ENCODE measurements at regions not wholly inside any gene's neighbourhood (a gene's known extent, or its start where the extent isn't known, plus 50 kb on each side); places are given as distances from the start of the nearest gene placed in this dataset.
A peak's percentile ranks its signal among the peaks of the same experiment; 100 is the strongest.

DNA sequence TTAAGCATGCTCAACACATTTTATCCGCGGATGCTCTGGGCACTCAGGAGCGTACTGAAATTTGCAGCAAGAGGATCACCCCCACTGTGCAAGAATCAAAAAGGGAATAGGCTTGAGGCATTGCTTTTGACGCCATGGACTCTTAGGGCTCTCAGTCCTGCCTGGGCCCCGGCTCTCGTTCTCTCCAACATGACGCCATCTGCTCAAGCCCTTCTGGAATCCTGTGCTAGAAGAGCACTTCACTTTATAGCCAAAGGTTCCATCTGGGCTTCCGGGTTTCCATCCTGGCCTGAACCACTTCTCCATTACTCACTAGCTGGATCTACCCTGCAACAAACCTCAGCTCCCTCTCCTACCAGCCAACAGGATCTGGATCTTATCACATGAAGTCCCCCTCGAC lies 105.3 kb downstream of the FOXF2 start:
- 78 to 91% (median 82%) methylated on average over 9 of the region's 9 CpGs for WGBS, 4 donors
- Histone ChIP-seq H3K9me3 (replicated peaks in 1 of 3) (no peaks in the 10 kb centered on the region), H3K27ac (no peak overlapping the region), H3K36me3 (replicated peaks in 1 of 2) (no peaks in the 10 kb centered on the region), H3K27me3 (no peaks in the 10 kb centered on the region), H3K4me3 (no peak overlapping the region), H3K4me1 (replicated peaks in 1 of 2) (no peaks in the 10 kb centered on the region)
- DNase-seq, result no peak
- intact Hi-C loops (cut with DNase I), result no loop called here
- TF ChIP-seq, protein P1, sequence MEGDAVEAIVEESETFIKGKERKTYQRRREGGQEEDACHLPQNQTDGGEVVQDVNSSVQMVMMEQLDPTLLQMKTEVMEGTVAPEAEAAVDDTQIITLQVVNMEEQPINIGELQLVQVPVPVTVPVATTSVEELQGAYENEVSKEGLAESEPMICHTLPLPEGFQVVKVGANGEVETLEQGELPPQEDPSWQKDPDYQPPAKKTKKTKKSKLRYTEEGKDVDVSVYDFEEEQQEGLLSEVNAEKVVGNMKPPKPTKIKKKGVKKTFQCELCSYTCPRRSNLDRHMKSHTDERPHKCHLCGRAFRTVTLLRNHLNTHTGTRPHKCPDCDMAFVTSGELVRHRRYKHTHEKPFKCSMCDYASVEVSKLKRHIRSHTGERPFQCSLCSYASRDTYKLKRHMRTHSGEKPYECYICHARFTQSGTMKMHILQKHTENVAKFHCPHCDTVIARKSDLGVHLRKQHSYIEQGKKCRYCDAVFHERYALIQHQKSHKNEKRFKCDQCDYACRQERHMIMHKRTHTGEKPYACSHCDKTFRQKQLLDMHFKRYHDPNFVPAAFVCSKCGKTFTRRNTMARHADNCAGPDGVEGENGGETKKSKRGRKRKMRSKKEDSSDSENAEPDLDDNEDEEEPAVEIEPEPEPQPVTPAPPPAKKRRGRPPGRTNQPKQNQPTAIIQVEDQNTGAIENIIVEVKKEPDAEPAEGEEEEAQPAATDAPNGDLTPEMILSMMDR (IDR thresholded peaks at IDR 0.05), result no peak
- TF ChIP-seq POLR2A (IDR thresholded peaks at IDR 0.05), result no peak

DNA sequence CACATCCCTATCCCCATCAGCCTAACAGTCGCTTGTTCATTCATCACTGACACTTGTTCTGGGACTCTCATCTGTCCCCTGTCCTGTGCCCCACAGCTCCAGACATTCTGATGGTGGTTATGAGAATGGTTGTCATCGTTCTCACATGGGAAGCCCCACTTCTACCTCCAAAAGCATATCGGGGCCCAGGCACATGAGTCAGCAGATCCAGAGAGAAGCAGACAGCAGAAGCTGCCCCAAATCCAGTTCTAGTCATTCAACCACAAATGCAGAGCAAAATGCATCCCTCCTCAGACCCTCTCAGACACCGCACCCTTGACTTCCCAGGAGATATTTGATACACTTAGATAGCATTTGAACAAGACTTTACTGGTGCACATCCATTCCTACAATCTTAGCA lies 106.0 kb downstream of the FOXF2 start:
- Histone ChIP-seq H3K4me1 (replicated peaks in 1 of 2) (no peaks in the 10 kb centered on the region), H3K4me3 (no peak overlapping the region), H3K36me3 (replicated peaks in 1 of 2) (no peaks in the 10 kb centered on the region), H3K9me3 (replicated peaks in 1 of 3) (no peaks in the 10 kb centered on the region), H3K27ac (no peak overlapping the region), H3K27me3 (no peaks in the 10 kb centered on the region)
- no peak for TF ChIP-seq POLR2A (IDR thresholded peaks at IDR 0.05)
- TF ChIP-seq, protein P1 (IDR thresholded peaks at IDR 0.05), result no peak
- DNase-seq, result no peak
- 81 to 94% (median 86%) methylated on average over 4 of the region's 4 CpGs for WGBS, 4 donors
- intact Hi-C loops (cut with DNase I), result no loop called here

DNA sequence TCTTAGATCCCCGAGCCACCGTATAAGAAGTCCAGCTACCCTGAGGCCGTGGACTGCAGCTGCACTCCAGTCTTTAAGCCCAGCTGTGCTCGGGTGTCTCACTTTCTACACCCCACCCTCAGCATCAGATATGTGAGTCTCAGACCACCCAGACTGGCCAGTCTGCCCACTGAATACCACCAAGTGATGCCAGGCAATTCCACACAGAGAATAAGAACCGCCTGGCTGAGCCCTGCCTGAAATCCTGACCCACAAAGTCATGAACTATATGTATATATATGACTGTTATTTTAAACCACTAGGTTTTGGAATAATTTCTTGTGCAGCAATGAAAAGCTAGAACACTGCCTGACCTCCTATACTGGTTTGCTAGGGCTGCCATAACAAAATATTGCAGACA lies 106.7 kb downstream of the FOXF2 start:
- intact Hi-C loops (cut with DNase I), result no loop called here
- no peaks in the 10 kb centered on the region for H3K36me3 ChIP-seq (replicated peaks in 1 of 2)
- H3K4me1 ChIP-seq (replicated peaks in 1 of 2), result no peaks in the 10 kb centered on the region
- H3K9me3 ChIP-seq (replicated peaks in 1 of 3), result no peaks in the 10 kb centered on the region
- H3K4me3 ChIP-seq, result no peak overlapping the region
- H3K27me3 ChIP-seq, result no peaks in the 10 kb centered on the region
- no peak for TF ChIP-seq POLR2A (IDR thresholded peaks at IDR 0.05)
- TF ChIP-seq, protein P1 (IDR thresholded peaks at IDR 0.05), result no peak
- no peak for DNase-seq
- 70 to 92% (median 87%) methylated on average over 3 to 5 of the region's 5 CpGs for WGBS, 4 donors
- no peak overlapping the region for H3K27ac ChIP-seq

DNA sequence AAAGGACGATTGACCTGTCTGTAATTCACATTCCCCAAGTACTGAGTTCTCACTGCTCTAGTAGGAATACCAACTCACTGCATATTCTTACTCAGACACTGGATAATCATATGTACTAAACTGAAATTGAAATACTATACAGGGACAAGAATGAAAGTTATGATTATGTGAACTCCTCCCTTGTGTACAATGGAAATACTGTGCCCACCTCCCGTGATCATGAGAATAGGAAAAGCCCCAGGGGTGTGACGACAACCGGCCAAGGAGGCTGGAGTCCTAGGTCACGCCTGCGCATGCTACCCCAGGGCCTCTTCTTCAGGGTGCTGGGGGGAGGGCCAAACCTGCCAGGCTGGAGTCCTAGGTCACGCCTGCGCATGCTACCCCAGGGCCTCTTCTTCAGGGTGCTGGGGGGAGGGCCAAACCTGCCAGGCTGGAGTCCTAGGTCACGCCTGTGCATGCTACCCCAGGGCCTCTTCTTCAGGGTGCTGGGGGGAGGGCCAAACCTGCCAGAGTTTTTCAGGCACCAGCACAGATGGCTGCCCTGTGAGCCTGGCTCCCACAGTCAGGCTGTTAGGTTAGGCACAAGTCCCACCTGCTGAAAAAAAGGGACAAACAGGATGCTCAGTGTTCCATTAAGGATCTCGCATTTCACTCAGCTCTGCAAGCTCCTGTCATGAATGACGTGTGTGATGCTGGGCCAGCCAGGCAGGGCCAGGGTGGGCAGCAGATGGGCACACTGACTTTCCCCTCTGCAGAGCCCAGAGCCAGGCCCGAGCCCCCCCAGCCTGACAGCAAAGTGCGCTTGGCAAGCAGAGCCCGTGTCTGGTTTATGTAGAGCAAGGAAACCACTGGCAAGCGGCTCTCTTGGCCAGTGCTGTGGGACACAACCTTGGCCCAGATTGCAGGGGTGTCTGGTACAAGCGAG lies 107.7 kb downstream of the FOXF2 start:
- intact Hi-C loops (cut with DNase I), result no loop called here
- peak in 3 of 7 donors; percentile 2 to 25 (median 15) for DNase-seq
- 56 to 72% (median 66%) methylated on average over 10 to 16 of the region's 16 CpGs for WGBS, 4 donors
- TF ChIP-seq, protein P1 (IDR thresholded peaks at IDR 0.05), result no peak
- no peak for TF ChIP-seq POLR2A (IDR thresholded peaks at IDR 0.05)
- no peak overlapping the region for H3K27ac ChIP-seq
- H3K4me3 ChIP-seq, result no peak overlapping the region
- H3K27me3 ChIP-seq, result no peaks in the 10 kb centered on the region
- H3K4me1 ChIP-seq (replicated peaks in 1 of 2), result no peaks in the 10 kb centered on the region
- no peaks in the 10 kb centered on the region for H3K9me3 ChIP-seq (replicated peaks in 1 of 3)
- no peaks in the 10 kb centered on the region for H3K36me3 ChIP-seq (replicated peaks in 1 of 2)

All from adrenal gland (tissue), 9 donors.